CD14-positive monocyte (primary cell): ENCODE measurements at regions not wholly inside any gene's neighbourhood (a gene's known extent, or its start where the extent isn't known, plus 50 kb on each side); places are given as distances from the start of the nearest gene placed in this dataset.

Experiments used
- DNase-seq, 3 donors: peaks; one replicate each; pipeline ENCODE4 v3.0.0-alpha.2; 2011 to 2022
- H2AFZ ChIP-seq: 2 replicates; pipeline ENCODE4 v1.6.0; 2012; ENCODE audit warnings: mild to moderate bottlenecking, low read depth, low read length, inconsistent platforms; ENCODE audit not compliant: insufficient read depth, poor library complexity, severe bottlenecking
- H3K27ac ChIP-seq, 2 donors: 1 replicate in 1 of 2; 2 replicates in 1 of 2; pipeline ENCODE4 v1.5.1; 2012 to 2013; ENCODE audit warnings: low read length in 2 of 2, control low read depth in 1 of 2, inconsistent platforms in 1 of 2, low read depth in 1 of 2, mild to moderate bottlenecking in 1 of 2
- H3K27me3 ChIP-seq, 2 donors: one replicate each; pipeline versions ENCODE4 v1.6.0 to v1.6.1; 2011 to 2013; ENCODE audit warnings: low read length in 2 of 2; ENCODE audit not compliant: control insufficient read depth in 2 of 2, insufficient read depth in 2 of 2
- H3K36me3 ChIP-seq, 2 donors: replicated peaks in 1 of 2; 1 replicate in 1 of 2; 2 replicates in 1 of 2; pipeline versions ENCODE4 v1.5.1 to v1.6.1; 2012 to 2013; ENCODE audit warnings: low read length in 2 of 2, control low read depth in 1 of 2, inconsistent platforms in 1 of 2, mild to moderate bottlenecking in 1 of 2; ENCODE audit not compliant: insufficient read depth in 2 of 2, control insufficient read depth in 1 of 2
- H3K4me1 ChIP-seq, 2 donors: 1 replicate in 1 of 2; 2 replicates in 1 of 2; pipeline versions ENCODE4 v1.5.1 to v1.6.1; 2012 to 2013; ENCODE audit warnings: low read length in 2 of 2, control low read depth in 1 of 2, inconsistent platforms in 1 of 2, mild to moderate bottlenecking in 1 of 2, moderate library complexity in 1 of 2; ENCODE audit not compliant: insufficient read depth in 2 of 2, control insufficient read depth in 1 of 2
- H3K4me2 ChIP-seq: replicated peaks from 2 replicates; pipeline ENCODE3; 2012; ENCODE audit warnings: low read length, moderate library complexity, mild to moderate bottlenecking; ENCODE audit not compliant: poor library complexity, severe bottlenecking; ENCODE audit errors: extremely low read depth
- H3K4me3 ChIP-seq, 3 experiments: fragments of 200-600 bp in 1 of 3; sonication (generic) in 1 of 3; replicated peaks in 1 of 3; 1 replicate in 2 of 3; 2 replicates in 1 of 3; pipeline ENCODE4 v1.5.1; 2011 to 2013; ENCODE audit warnings: low read length in 3 of 3, mild to moderate bottlenecking in 3 of 3, control low read depth in 2 of 3, low read depth in 2 of 3, inconsistent platforms in 1 of 3, moderate library complexity in 1 of 3
- H3K79me2 ChIP-seq: 2 replicates; pipeline ENCODE4 v1.6.0; 2012; ENCODE audit warnings: mild to moderate bottlenecking, control low read depth, inconsistent platforms, low read length, moderate library complexity; ENCODE audit not compliant: insufficient read depth
- H3K9ac ChIP-seq: 2 replicates; pipeline ENCODE4 v1.6.0; 2017; ENCODE audit warnings: low read length, mild to moderate bottlenecking; ENCODE audit not compliant: insufficient read depth, poor library complexity, severe bottlenecking
- H3K9me3 ChIP-seq, 2 donors: replicated peaks in 1 of 2; 1 replicate in 1 of 2; 2 replicates in 1 of 2; pipeline versions ENCODE4 v1.5.1 to v1.6.1; 2012 to 2013; ENCODE audit warnings: low read length in 2 of 2, control low read depth in 1 of 2; ENCODE audit not compliant: control insufficient read depth in 1 of 2, insufficient read depth in 1 of 2
- H4K20me1 ChIP-seq: 2 replicates; pipeline ENCODE4 v1.6.0; 2012; ENCODE audit warnings: mild to moderate bottlenecking, low read length, control low read depth, moderate library complexity; ENCODE audit not compliant: insufficient read depth
- H3K27ac Mint-ChIP-seq, 7 donors: one replicate each; pipeline ENCODE4 v1.8.0; 2020; ENCODE audit warnings: mild to moderate bottlenecking in 7 of 7, mixed read lengths in 7 of 7, moderate library complexity in 6 of 7, inconsistent platforms in 2 of 7
- H3K27me3 Mint-ChIP-seq, 3 donors: one replicate each; pipeline ENCODE4 v1.8.0; 2021 to 2022; ENCODE audit warnings: low read depth in 3 of 3, mild to moderate bottlenecking in 3 of 3, mixed read lengths in 3 of 3, moderate library complexity in 3 of 3, inconsistent platforms in 1 of 3
- H3K36me3 Mint-ChIP-seq, 2 donors: one replicate each; pipeline ENCODE4 v1.8.0; 2020; ENCODE audit warnings: mixed read lengths in 2 of 2, inconsistent platforms in 1 of 2, mild to moderate bottlenecking in 1 of 2
- H3K4me1 Mint-ChIP-seq: one replicate; pipeline ENCODE4 v1.8.0; 2020; ENCODE audit warnings: mild to moderate bottlenecking, mixed read lengths
- H3K4me3 Mint-ChIP-seq, 2 donors: one replicate each; pipeline ENCODE4 v1.8.0; 2020; ENCODE audit warnings: mild to moderate bottlenecking in 2 of 2, mixed read lengths in 2 of 2, moderate library complexity in 1 of 2
- H3K9me3 Mint-ChIP-seq, 7 donors: one replicate each; pipeline ENCODE4 v1.8.0; 2020 to 2022; ENCODE audit warnings: mixed read lengths in 7 of 7, mild to moderate bottlenecking in 6 of 7, moderate library complexity in 6 of 7, inconsistent platforms in 2 of 7
- CTCF ChIP-seq: fragments of 200-600 bp; IDR thresholded peaks from one replicate; pipeline ENCODE4 v1.8.0; 2022; ENCODE audit warnings: antibody characterized with exemption, mild to moderate bottlenecking
- WGBS: methylation state at CpG from one replicate; pipeline ENCODE4 v1.1.5; 2013; ENCODE audit warnings: missing lambda C conversion rate; ENCODE audit not compliant: insufficient coverage; 5-methylcytosine and 5-hydroxymethylcytosine counted together
- intact Hi-C, 2 donors: fragments of 100-400 bp; cut with micrococcal nuclease; formaldehyde crosslinking; loops; one replicate each; pipeline versions ENCODE4 v1.15.0 to v1.15.1; 2023

GRCh38 chr6:138582573-138582972, 83.3 kb upstream of the NHSL1 start:
- no peaks in the 10 kb centered on the region for H3K4me1 ChIP-seq
- no peak overlapping the region for H3K4me2 ChIP-seq
- no peaks in the 10 kb centered on the region for H3K4me1 Mint-ChIP-seq
- 92% methylated on average over 4 of the region's 4 CpGs for WGBS
- no peak for DNase-seq
- no peaks in the 10 kb centered on the region for H4K20me1 ChIP-seq
- H3K9ac ChIP-seq = no peak overlapping the region
- no peak for TF ChIP-seq CTCF
- H3K27me3 Mint-ChIP-seq = peaks cover 0 to 1% (median 0%) of the 10 kb centered on the region in 3 donors
- intact Hi-C loops = no loop called here
- no peaks in the 10 kb centered on the region for H3K27me3 ChIP-seq
- no peaks in the 10 kb centered on the region for H3K36me3 ChIP-seq
- H3K4me3 Mint-ChIP-seq = no peak overlapping the region
- no peaks in the 10 kb centered on the region for H3K36me3 Mint-ChIP-seq
- H3K9me3 Mint-ChIP-seq = peaks cover 0 to 2% (median 0%) of the 10 kb centered on the region in 7 donors
- no peak overlapping the region for H3K4me3 ChIP-seq
- no peaks in the 10 kb centered on the region for H3K79me2 ChIP-seq
- H3K27ac ChIP-seq = no peak overlapping the region
- no peaks in the 10 kb centered on the region for H3K9me3 ChIP-seq
- no peak overlapping the region for H2AFZ ChIP-seq
- H3K27ac Mint-ChIP-seq = no peak overlapping the region

- no peak overlapping the region for H3K27ac ChIP-seq
Measured at GRCh38 chr6:138586638-138587037, 87.3 kb upstream of the NHSL1 start.

More at GRCh38 chr6:138586638-138587037, 87.3 kb upstream of the NHSL1 start:
- no peak for TF ChIP-seq CTCF
- 92% methylated on average over 4 of the region's 5 CpGs for WGBS
- Histone ChIP-seq H3K79me2 (no peaks in the 10 kb centered on the region), H3K4me1 (no peaks in the 10 kb centered on the region), H3K36me3 (no peaks in the 10 kb centered on the region), H3K9ac (no peak overlapping the region), H4K20me1 (peaks cover 3% of the 10 kb centered on the region), H2AFZ (no peak overlapping the region), H3K4me2 (no peak overlapping the region), H3K9me3 (no peaks in the 10 kb centered on the region), H3K4me3 (no peak overlapping the region), H3K27me3 (peaks cover 0 to 6% of the 10 kb centered on the region in 2 donors)
- Mint-ChIP-seq H3K36me3 (peaks cover 0 to 2% of the 10 kb centered on the region in 2 donors), H3K4me3 (no peak overlapping the region), H3K9me3 (peaks cover 0 to 2% (median 0%) of the 10 kb centered on the region in 7 donors), H3K4me1 (no peaks in the 10 kb centered on the region), H3K27me3 (peaks cover 7 to 10% (median 8%) of the 10 kb centered on the region in 3 donors), H3K27ac (peak overlapping the region in 1 of 7 donors; percentile 41)
- intact Hi-C loops = no loop called here
- DNase-seq = no peak
